ENCODE measurements at regions not wholly inside any gene's neighbourhood (a gene's known extent, or its start where the extent isn't known, plus 50 kb on each side); places are given as distances from the start of the nearest gene placed in this dataset.

GRCh38 chr10:111131168-111131799, 54.5 kb downstream of the ADRA2A start:
- Histone ChIP-seq H3K4me1 (no peaks in the 10 kb centered on the region), H3K4me3 (no peak overlapping the region), H3K36me3 (no peaks in the 10 kb centered on the region), H3K9me3 (no peaks in the 10 kb centered on the region), H3K27me3 (no peaks in the 10 kb centered on the region), H3K27ac (no peak overlapping the region)
- DNase-seq = no peak
- intact Hi-C loops (cut with DNase I) = no loop called here
- WGBS, 2 donors = 51 to 81% methylated on average over 8 of the region's 8 CpGs
- no peak for TF ChIP-seq POLR2A (IDR thresholded peaks at IDR 0.05)

GRCh38 chr10:111137007-111137406, 60.2 kb downstream of the ADRA2A start:
- H3K27ac ChIP-seq = no peak overlapping the region
- TF ChIP-seq CTCF (IDR thresholded peaks at IDR 0.05) (no peak), POLR2A (IDR thresholded peaks at IDR 0.05) (no peak), POLR2AphosphoS5 (IDR thresholded peaks at IDR 0.05) (no peak), EP300 (IDR thresholded peaks at IDR 0.05) (no peak)
- 70 to 77% methylated on average over 6 of the region's 6 CpGs for WGBS, 2 donors
- no peaks in the 10 kb centered on the region for H3K4me1 ChIP-seq
- no peaks in the 10 kb centered on the region for H3K27me3 ChIP-seq
- DNase-seq = no peak
- no peaks in the 10 kb centered on the region for H3K9me3 ChIP-seq
- intact Hi-C loops (cut with DNase I) = no loop called here
- H3K36me3 ChIP-seq = no peaks in the 10 kb centered on the region
- no peak overlapping the region for H3K4me3 ChIP-seq

- WGBS, 2 donors = 25 to 53% methylated on average over 4 of the region's 4 CpGs
- Histone ChIP-seq H3K4me1 (no peaks in the 10 kb centered on the region), H3K27me3 (no peaks in the 10 kb centered on the region), H3K4me3 (no peak overlapping the region), H3K9me3 (no peaks in the 10 kb centered on the region), H3K36me3 (no peaks in the 10 kb centered on the region), H3K27ac (no peak overlapping the region)
- intact Hi-C loops (cut with DNase I) = no loop called here
- no peak for DNase-seq
- TF ChIP-seq POLR2A (IDR thresholded peaks at IDR 0.05) = no peak
- TF ChIP-seq EP300 (IDR thresholded peaks at IDR 0.05) = no peak
- TF ChIP-seq POLR2AphosphoS5 (IDR thresholded peaks at IDR 0.05) = no peak
- TF ChIP-seq CTCF (IDR thresholded peaks at IDR 0.05) = no peak
Measured at GRCh38 chr10:111137587-111137986, 60.8 kb downstream of the ADRA2A start.

GRCh38 chr10:111138544-111138943, 61.7 kb downstream of the ADRA2A start:
- Histone ChIP-seq H3K4me1 (no peaks in the 10 kb centered on the region), H3K9me3 (no peaks in the 10 kb centered on the region), H3K4me3 (no peak overlapping the region), H3K36me3 (no peaks in the 10 kb centered on the region), H3K27me3 (no peaks in the 10 kb centered on the region), H3K27ac (no peak overlapping the region)
- intact Hi-C loops (cut with DNase I) = no loop called here
- WGBS, 2 donors = 96 to 98% methylated on average over 7 of the region's 7 CpGs
- DNase-seq = no peak
- TF ChIP-seq CTCF (IDR thresholded peaks at IDR 0.05) (no peak), POLR2A (IDR thresholded peaks at IDR 0.05) (no peak)

- Histone ChIP-seq H3K27ac (no peak overlapping the region), H3K9me3 (no peaks in the 10 kb centered on the region), H3K36me3 (no peaks in the 10 kb centered on the region), H3K27me3 (no peaks in the 10 kb centered on the region), H3K4me1 (no peaks in the 10 kb centered on the region), H3K4me3 (no peak overlapping the region)
- intact Hi-C loops (cut with DNase I) = no loop called here
- DNase-seq = no peak
- WGBS, 2 donors = 91 to 93% methylated on average over 14 of the region's 14 CpGs
- TF ChIP-seq POLR2AphosphoS5 (IDR thresholded peaks at IDR 0.05) = no peak
Measured at GRCh38 chr10:111139567-111139966, 62.7 kb downstream of the ADRA2A start.

- WGBS, 2 donors = 88 to 89% methylated on average over 9 of the region's 9 CpGs
- Histone ChIP-seq H3K4me3 (no peak overlapping the region), H3K36me3 (no peaks in the 10 kb centered on the region), H3K4me1 (no peaks in the 10 kb centered on the region), H3K9me3 (no peaks in the 10 kb centered on the region), H3K27ac (no peak overlapping the region), H3K27me3 (no peaks in the 10 kb centered on the region)
- DNase-seq = no peak
- no peak for TF ChIP-seq CTCF (IDR thresholded peaks at IDR 0.05)
- TF ChIP-seq EP300 (IDR thresholded peaks at IDR 0.05) = no peak
- TF ChIP-seq POLR2A (IDR thresholded peaks at IDR 0.05) = no peak
- no peak for TF ChIP-seq POLR2AphosphoS5 (IDR thresholded peaks at IDR 0.05)
- intact Hi-C loops (cut with DNase I) = no loop called here
Measured at GRCh38 chr10:111142092-111142768, 65.4 kb downstream of the ADRA2A start.

Data from sigmoid colon (tissue), 6 donors.